Activated gamma-delta T cell (primary cell): ENCODE measurements at regions not wholly inside any gene's neighbourhood (a gene's known extent, or its start where the extent isn't known, plus 50 kb on each side); places are given as distances from the start of the nearest gene placed in this dataset.

Experiments
- DNase-seq: peaks from one replicate; lab custom pipeline; 2025; lab: John Stamatoyannopoulos, UW

GRCh38 chr10:4345877-4346646 lies 479.9 kb upstream of the AKR1E2 start:
- no peak for DNase-seq

GRCh38 chr10:4344492-4344994 lies 481.5 kb upstream of the AKR1E2 start:
- no peak for DNase-seq

GRCh38 chr10:4343873-4344272 lies 482.1 kb upstream of the AKR1E2 start:
- no peak for DNase-seq

- DNase-seq: no peak
Observed at GRCh38 chr10:4343091-4343490, 482.9 kb upstream of the AKR1E2 start.

DNA sequence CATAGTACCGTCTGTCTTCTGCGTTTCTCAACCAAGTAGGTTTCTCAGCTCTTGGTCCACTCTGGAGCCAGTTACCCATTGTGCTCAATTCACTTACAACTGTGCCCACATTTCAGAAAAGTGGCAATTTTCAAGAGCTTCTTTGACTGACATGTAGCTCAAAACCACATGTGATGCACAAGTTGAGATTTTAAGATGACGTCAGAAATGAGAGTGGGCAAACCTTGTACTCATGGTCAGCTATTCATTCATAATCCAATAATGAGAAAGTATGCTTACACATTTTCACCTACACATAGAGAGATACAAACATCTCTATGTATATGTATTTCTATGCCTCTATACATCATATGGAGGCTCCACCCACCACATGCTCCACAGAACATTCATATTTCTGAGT lies 487.2 kb upstream of the AKR1E2 start:
- DNase-seq: no peak

GRCh38 chr10:4337563-4337962 lies 488.4 kb upstream of the AKR1E2 start:
- DNase-seq: no peak

GRCh38 chr10:4334871-4335270 lies 491.1 kb upstream of the AKR1E2 start:
- no peak for DNase-seq

- DNase-seq: no peak
Observed at GRCh38 chr10:4334015-4334414, 492.0 kb upstream of the AKR1E2 start.

GRCh38 chr10:4333459-4333894 lies 492.5 kb upstream of the AKR1E2 start:
- no peak for DNase-seq

GRCh38 chr10:4332764-4333458 lies 493.1 kb upstream of the AKR1E2 start:
- DNase-seq: no peak

DNA sequence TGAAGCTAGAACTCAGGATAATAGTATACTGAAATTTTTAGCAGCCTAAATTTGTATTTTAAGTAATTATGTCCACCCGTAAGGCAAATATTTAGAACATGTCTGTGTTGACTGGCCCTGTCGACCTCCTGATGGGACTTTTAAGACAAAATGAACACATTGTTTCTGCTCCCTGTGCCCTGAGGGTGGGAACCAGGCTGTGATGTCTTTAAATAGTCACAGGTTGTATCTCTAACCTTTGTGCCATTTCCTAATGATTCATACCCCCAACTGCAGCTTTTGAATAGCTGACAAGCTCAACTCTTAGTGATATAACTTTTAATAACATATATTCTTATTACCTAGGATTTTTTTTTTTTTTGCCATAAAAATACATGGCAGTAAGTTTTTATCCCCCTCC lies 494.9 kb upstream of the AKR1E2 start:
- DNase-seq: no peak

GRCh38 chr10:4330636-4331035 lies 495.4 kb upstream of the AKR1E2 start:
- no peak for DNase-seq

GRCh38 chr10:4329225-4329624 lies 496.8 kb upstream of the AKR1E2 start:
- no peak for DNase-seq

DNA sequence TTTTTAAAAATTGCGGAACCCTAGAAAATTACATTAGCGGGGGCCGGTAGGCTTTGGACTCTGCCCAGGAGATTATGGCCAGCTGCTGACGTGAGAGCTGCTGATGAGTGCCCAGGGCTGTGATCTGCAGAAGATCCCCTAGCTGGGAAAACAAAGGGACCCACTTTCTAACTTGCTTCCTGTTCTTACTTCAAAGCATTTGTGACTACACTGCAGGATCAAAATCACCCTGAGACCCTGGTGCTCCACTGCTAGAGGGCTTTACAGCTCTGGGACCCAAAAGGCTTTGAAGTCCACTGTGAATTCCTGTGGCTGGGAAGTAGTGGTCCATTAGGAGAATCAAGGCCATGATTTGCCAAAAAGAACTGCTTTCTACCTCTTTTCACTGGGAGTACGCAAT lies 499.4 kb upstream of the AKR1E2 start:
- DNase-seq: no peak

GRCh38 chr10:4319870-4320367 lies 506.1 kb upstream of the AKR1E2 start:
- no peak for DNase-seq

DNA sequence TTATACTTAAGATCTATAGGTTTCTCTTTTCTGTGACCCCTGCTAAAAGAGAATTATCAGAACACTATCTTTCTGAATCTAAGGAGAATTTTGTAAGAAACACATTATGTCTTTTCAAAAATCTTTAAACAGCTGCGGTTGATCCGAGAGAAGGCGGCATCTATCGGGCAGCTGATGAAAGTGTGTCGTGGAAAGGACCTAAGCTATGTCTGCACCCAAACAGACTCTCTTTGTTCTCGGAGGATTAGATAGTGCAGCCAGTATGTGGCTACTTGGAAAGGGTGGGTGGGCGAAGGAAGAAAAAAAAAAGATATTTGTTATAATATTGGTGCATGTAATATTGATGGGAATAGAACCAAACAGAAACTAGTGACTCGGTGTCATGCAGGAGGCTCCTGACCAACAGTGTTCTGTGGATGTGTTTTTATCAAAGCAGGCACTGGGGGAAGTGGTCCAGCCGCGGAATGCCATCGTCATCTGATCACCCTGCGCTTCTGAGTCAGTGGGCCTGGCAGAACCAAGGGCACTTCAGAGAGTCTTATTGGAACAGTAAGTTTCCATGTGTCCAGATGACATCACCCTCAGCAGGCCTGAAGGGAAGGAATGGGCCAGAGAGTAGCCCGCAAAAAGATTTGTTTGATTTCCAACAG lies 509.7 kb upstream of the AKR1E2 start:
- DNase-seq: no peak

- DNase-seq: no peak
Observed at GRCh38 chr10:4315551-4315950, 510.5 kb upstream of the AKR1E2 start.

GRCh38 chr10:4313051-4313450 lies 513.0 kb upstream of the AKR1E2 start:
- no peak for DNase-seq

GRCh38 chr10:4312051-4312835 lies 513.8 kb upstream of the AKR1E2 start:
- no peak for DNase-seq

DNA sequence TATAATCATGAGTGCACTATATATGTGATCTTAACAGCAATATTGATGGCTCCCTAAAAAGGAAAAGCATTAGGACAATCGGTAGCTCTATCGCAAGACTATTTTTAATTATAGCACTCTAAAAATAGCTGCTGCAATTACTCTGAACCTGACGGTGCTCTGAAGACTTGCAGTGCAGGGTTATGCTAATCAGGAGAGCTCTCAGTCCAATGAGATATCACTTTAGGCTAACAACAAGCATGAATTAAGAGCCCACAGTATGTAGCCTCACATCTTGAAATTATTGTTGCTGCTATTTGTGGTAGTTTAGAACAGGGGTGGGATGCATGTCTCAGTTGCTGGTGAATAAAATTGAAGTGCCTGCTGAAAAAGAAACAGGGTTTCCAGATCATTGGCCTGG lies 515.8 kb upstream of the AKR1E2 start:
- no peak for DNase-seq

GRCh38 chr10:4307910-4308309 lies 518.1 kb upstream of the AKR1E2 start:
- DNase-seq: no peak

DNA sequence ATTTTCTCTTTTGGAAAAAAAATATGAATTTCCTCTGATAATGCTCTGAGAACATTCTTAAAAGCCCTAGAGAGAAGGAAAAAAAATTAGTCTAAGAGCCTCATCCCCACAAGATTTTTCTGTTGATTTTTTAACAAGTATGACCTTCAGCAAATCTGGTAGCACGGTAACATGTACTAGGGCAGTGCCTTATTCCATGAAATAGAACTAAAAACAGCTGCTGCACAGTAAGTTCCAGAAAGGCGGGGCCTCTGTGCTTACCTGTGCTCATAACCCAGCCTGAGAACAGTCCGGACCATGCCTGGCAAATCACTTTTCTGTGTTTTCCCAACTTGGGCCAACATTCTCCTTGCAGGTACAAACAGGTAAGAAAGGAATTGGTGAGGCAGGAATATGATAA lies 519.1 kb upstream of the AKR1E2 start:
- no peak for DNase-seq
